ENCODE measurements at regions not wholly inside any gene's neighbourhood (a gene's known extent, or its start where the extent isn't known, plus 50 kb on each side); places are given as distances from the start of the nearest gene placed in this dataset.

GRCh38 chr2:200254773-200255172, 51.7 kb upstream of the SPATS2L start:
- no peak for DNase-seq (ENCODE audit: low spot score)

GRCh38 chr2:200255549-200255948, 50.9 kb upstream of the SPATS2L start:
- DNase-seq (ENCODE audit: low spot score), result no peak
